ENCODE measurements at regions not wholly inside any gene's neighbourhood (a gene's known extent, or its start where the extent isn't known, plus 50 kb on each side); places are given as distances from the start of the nearest gene placed in this dataset.

- TF ChIP-seq CTCF (IDR thresholded peaks at IDR 0.05): no peak
- TF ChIP-seq EP300 (IDR thresholded peaks at IDR 0.05): no peak
- TF ChIP-seq POLR2A (IDR thresholded peaks at IDR 0.05): no peak
Observed at GRCh38 chr7:41164440-41164839, 538.5 kb downstream of the INHBA start.
